Ectodermal cell (in vitro differentiated cells): ENCODE measurements at regions not wholly inside any gene's neighbourhood (a gene's known extent, or its start where the extent isn't known, plus 50 kb on each side); places are given as distances from the start of the nearest gene placed in this dataset.

Experiments used
- H3K27ac ChIP-seq: 2 replicates; pipeline ENCODE4 v1.7.0; 2013; ENCODE audit warnings: mild to moderate bottlenecking, low read depth, low read length; ENCODE audit not compliant: insufficient read depth, poor library complexity, severe bottlenecking
- H3K27me3 ChIP-seq: 2 replicates; pipeline ENCODE4 v1.7.0; 2013; ENCODE audit warnings: mild to moderate bottlenecking, low read length; ENCODE audit not compliant: insufficient read depth, control insufficient read depth, poor library complexity, severe bottlenecking
- H3K36me3 ChIP-seq: one replicate; pipeline ENCODE4 v1.7.0; 2013; ENCODE audit warnings: low read length; ENCODE audit not compliant: control insufficient read depth, insufficient read depth
- H3K4me1 ChIP-seq: one replicate; pipeline ENCODE4 v1.7.0; 2013; ENCODE audit warnings: low read length; ENCODE audit not compliant: control insufficient read depth, insufficient read depth
- H3K4me3 ChIP-seq: 2 replicates; pipeline ENCODE4 v1.7.0; 2013; ENCODE audit warnings: low read depth, low read length, control low read depth; ENCODE audit not compliant: insufficient read depth
- H3K9me3 ChIP-seq: 2 replicates; pipeline ENCODE4 v1.7.0; 2013; ENCODE audit warnings: mild to moderate bottlenecking, low read length, moderate library complexity; ENCODE audit not compliant: control insufficient read depth
- WGBS, 2 experiments: methylation state at CpG; one replicate each; pipeline ENCODE4 v1.1.7; 2013; ENCODE audit warnings: missing lambda C conversion rate in 2 of 2; 5-methylcytosine and 5-hydroxymethylcytosine counted together

- 93 to 94% methylated on average over 3 of the region's 4 CpGs for WGBS, 2 experiments
- Histone ChIP-seq H3K36me3 (no peaks in the 10 kb centered on the region), H3K27ac (no peak overlapping the region), H3K27me3 (no peaks in the 10 kb centered on the region), H3K9me3 (no peaks in the 10 kb centered on the region), H3K4me1 (no peaks in the 10 kb centered on the region), H3K4me3 (no peak overlapping the region)
Measured at GRCh38 chr4:67250131-67250896, 295.0 kb downstream of the CENPC start.

DNA sequence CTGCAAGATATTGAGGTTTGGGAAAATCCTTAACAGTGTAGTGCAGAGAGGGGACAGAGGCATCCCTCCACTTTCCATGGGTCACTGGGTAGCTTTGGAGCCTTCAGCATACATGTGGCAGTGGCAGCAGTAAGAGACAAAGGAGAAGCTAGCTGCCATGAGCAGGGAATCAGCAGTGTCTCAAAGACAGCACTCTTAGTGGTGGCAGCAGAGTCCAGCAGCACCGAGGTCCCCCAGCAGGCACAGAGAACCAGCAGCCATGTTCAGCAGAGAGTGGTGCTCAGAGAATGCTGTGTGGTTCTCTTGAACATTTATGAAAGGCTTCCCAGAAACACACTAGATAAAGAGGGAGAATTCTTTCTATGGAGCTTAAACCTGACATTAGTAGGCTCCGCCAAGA lies 308.5 kb downstream of the CENPC start:
- no peaks in the 10 kb centered on the region for H3K36me3 ChIP-seq
- H3K27me3 ChIP-seq, result no peaks in the 10 kb centered on the region
- H3K27ac ChIP-seq, result no peak overlapping the region
- H3K4me3 ChIP-seq, result no peak overlapping the region
- 90 to 97% methylated on average over 2 of the region's 2 CpGs for WGBS, 2 experiments
- no peaks in the 10 kb centered on the region for H3K9me3 ChIP-seq
- H3K4me1 ChIP-seq, result no peaks in the 10 kb centered on the region

DNA sequence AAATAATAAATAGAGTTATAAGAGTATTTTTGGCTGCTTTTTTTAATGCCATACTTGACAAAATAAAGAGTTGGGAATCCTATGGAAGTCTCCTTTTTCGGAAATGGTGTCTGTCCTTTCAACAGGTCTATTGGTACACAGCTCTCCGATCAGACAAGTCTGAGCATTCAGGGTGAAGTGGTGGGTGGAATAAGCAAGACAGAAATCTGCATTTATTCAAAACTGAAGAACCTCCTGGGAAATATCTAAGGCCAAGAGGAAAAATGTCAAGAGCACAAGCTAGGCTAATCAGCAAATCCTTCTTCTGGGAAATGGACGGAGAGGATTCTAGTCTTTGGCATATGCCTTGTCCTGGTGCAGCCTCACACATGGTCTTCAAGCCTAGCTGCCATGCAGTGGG lies 309.0 kb downstream of the CENPC start:
- H3K27ac ChIP-seq, result no peak overlapping the region
- WGBS, 2 experiments, result 92 to 95% methylated on average over 3 of the region's 3 CpGs
- H3K36me3 ChIP-seq, result no peaks in the 10 kb centered on the region
- no peaks in the 10 kb centered on the region for H3K9me3 ChIP-seq
- no peak overlapping the region for H3K4me3 ChIP-seq
- no peaks in the 10 kb centered on the region for H3K4me1 ChIP-seq
- H3K27me3 ChIP-seq, result no peaks in the 10 kb centered on the region

DNA sequence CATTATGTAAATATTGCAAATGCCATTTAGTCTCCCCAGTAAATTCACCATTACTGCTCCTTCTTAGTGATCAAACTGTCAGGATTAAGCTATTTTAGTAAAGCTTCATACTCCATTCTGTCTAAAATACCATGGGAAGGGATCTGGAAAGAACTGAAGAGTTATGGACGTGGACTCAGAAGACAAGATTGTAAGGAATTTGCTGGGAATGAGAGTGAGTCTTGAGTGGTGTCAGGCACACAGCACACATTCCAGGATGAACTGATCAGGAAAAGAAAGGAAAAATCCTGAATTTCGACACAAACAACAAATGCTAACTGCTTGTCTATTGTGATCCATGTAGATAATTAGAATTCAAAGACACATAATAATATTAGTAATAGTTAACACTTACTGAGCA lies 311.0 kb downstream of the CENPC start:
- H3K9me3 ChIP-seq, result no peaks in the 10 kb centered on the region
- no peak overlapping the region for H3K4me3 ChIP-seq
- no peaks in the 10 kb centered on the region for H3K27me3 ChIP-seq
- 79 to 82% methylated on average over 1 to 2 of the region's 2 CpGs for WGBS, 2 experiments
- H3K36me3 ChIP-seq, result no peaks in the 10 kb centered on the region
- H3K4me1 ChIP-seq, result no peaks in the 10 kb centered on the region
- no peak overlapping the region for H3K27ac ChIP-seq

DNA sequence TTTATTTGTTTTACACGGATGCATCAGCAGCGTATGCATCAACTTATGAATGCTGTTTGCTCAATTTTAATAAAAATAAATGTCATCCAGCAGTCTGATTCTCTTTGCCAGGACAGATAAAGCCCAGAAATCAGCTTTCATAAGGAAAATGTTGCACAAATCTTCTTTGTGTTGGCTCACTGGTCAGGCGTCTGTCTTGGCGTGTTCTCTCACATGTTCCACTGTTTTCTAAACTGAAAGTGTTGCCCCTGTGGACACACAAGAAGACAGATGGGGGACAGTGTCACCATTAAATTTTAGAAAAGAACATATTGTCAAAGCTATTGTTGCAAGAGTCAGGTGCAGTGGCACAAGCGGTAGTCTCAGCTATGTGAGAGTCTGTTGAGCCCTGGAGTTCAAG lies 316.2 kb downstream of the CENPC start:
- 91 to 94% methylated on average over 5 of the region's 5 CpGs for WGBS, 2 experiments
- no peaks in the 10 kb centered on the region for H3K36me3 ChIP-seq

GRCh38 chr4:67220861-67221260 lies 324.4 kb downstream of the CENPC start:
- H3K27ac ChIP-seq, result no peak overlapping the region
- 86 to 94% methylated on average over 2 of the region's 2 CpGs for WGBS, 2 experiments
- H3K4me3 ChIP-seq, result no peak overlapping the region
- no peaks in the 10 kb centered on the region for H3K9me3 ChIP-seq
- no peaks in the 10 kb centered on the region for H3K36me3 ChIP-seq
- no peaks in the 10 kb centered on the region for H3K4me1 ChIP-seq
- H3K27me3 ChIP-seq, result no peaks in the 10 kb centered on the region

More for the DNA sequence above, 316.2 kb downstream of the CENPC start:
- Histone ChIP-seq H3K4me3 (no peak overlapping the region), H3K9me3 (no peaks in the 10 kb centered on the region), H3K4me1 (no peaks in the 10 kb centered on the region), H3K27me3 (no peaks in the 10 kb centered on the region), H3K27ac (no peak overlapping the region)

GRCh38 chr4:67218883-67219282 lies 326.4 kb downstream of the CENPC start:
- no peak overlapping the region for H3K4me3 ChIP-seq
- no peaks in the 10 kb centered on the region for H3K27me3 ChIP-seq
- no peak overlapping the region for H3K27ac ChIP-seq
- H3K4me1 ChIP-seq, result no peaks in the 10 kb centered on the region
- no peaks in the 10 kb centered on the region for H3K36me3 ChIP-seq
- no peaks in the 10 kb centered on the region for H3K9me3 ChIP-seq
- WGBS, 2 experiments, result 93% methylated on average over 1 of the region's 1 CpG; no CpG with 5 or more reads in 1 of the 2 experiments

- H3K27me3 ChIP-seq, result no peaks in the 10 kb centered on the region
- H3K4me3 ChIP-seq, result no peak overlapping the region
- WGBS, 2 experiments, result 83 to 88% methylated on average over 3 of the region's 5 CpGs
- no peaks in the 10 kb centered on the region for H3K9me3 ChIP-seq
- H3K27ac ChIP-seq, result no peak overlapping the region
- no peaks in the 10 kb centered on the region for H3K4me1 ChIP-seq
- no peaks in the 10 kb centered on the region for H3K36me3 ChIP-seq
Measured at GRCh38 chr4:67207941-67208441, 337.3 kb downstream of the CENPC start.

DNA sequence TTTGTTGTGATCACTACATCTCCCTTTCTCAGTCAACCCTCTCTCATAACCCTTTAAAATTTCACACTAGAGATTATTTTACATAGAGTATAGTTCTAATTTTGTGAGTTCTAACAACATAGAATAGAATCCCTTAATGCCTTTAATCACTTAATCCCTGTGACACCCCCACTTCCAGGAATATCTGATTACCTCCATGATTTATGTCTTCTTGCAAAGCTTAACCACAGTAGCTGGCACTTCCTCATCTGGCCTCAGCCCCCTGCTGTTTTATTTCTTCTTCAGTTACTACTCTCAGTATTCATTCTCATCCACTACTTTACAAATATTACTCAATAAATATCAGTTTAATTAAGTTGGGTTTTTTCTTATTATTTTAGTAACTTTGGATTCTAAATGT lies 340.9 kb downstream of the CENPC start:
- Histone ChIP-seq H3K27ac (no peak overlapping the region), H3K27me3 (no peaks in the 10 kb centered on the region), H3K4me1 (no peaks in the 10 kb centered on the region)

GRCh38 chr4:67201334-67201733 lies 344.0 kb downstream of the CENPC start:
- Histone ChIP-seq H3K4me3 (no peak overlapping the region), H3K9me3 (no peaks in the 10 kb centered on the region), H3K36me3 (no peaks in the 10 kb centered on the region), H3K27me3 (no peaks in the 10 kb centered on the region), H3K27ac (no peak overlapping the region), H3K4me1 (no peaks in the 10 kb centered on the region)
- WGBS, 2 experiments, result 94 to 96% methylated on average over 2 to 3 of the region's 3 CpGs

More for the DNA sequence above, 340.9 kb downstream of the CENPC start:
- Histone ChIP-seq H3K36me3 (no peaks in the 10 kb centered on the region), H3K4me3 (no peak overlapping the region), H3K9me3 (no peaks in the 10 kb centered on the region)
